HG03520 (cell line): ENCODE measurements at regions not wholly inside any gene's neighbourhood (a gene's known extent, or its start where the extent isn't known, plus 50 kb on each side); places are given as distances from the start of the nearest gene placed in this dataset.

Source experiments
- ATAC-seq: cut with Tn5 transposase; IDR thresholded peaks from one replicate; pipeline ENCODE4 v1.9.1; 2021; ENCODE audit warnings: mild to moderate bottlenecking, moderate library complexity; ENCODE audit not compliant: unreplicated experiment

DNA sequence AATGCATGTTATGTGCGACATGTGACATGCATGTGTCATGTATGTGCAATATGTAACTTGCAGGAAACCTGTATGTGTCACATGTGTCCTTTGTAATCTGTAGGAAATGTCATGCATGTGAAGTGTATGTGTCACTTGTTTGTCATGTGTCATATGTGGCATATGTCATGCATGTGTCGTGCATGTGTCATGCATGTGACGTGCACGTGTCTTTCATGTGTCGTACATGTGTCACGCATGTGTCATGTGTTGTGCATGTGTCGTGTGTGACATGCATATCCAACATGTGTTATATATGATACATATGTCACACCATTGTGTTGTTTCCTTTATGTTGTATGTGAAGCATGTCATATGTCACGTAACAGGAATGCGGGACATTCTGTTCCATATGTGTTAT lies 2153.2 kb upstream of the PIK3C3 start:
- ATAC-seq: no peak

DNA sequence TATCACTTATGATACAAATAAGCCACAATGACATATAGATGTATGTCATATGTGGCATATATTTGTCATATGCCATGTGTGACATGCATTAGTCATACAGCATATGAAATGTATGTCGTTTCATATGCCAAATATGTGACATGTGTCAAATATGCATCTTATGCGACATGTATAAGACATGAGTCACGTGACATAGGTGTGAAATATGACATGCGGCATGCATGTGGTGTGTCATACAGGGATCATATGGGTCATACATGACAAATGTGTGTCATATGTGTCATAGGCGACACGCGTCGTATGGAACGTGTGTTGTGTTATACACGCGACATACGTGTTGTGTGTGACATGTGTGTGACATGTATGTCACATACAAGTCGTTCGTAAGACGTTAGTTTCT lies 2154.0 kb upstream of the PIK3C3 start:
- no peak for ATAC-seq

DNA sequence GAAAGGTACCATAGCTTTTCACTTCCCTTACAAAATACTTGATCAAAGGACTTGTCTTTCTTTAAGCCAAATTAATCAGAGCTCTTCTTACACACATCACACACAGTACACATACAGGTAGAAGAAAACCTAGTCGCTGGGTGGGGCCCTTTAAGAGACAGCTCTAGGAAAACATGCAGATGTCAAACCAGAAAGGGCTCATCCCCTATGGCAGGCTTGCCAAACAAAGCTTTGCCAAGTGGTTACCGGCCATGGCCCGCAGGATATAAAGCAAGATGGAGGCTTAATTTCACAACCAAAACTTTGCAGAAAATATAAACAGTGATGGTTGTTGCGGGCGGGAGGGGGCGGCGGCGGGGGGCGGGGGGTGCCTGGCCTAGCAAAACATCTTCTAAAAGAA lies 2156.0 kb upstream of the PIK3C3 start:
- no peak for ATAC-seq

DNA sequence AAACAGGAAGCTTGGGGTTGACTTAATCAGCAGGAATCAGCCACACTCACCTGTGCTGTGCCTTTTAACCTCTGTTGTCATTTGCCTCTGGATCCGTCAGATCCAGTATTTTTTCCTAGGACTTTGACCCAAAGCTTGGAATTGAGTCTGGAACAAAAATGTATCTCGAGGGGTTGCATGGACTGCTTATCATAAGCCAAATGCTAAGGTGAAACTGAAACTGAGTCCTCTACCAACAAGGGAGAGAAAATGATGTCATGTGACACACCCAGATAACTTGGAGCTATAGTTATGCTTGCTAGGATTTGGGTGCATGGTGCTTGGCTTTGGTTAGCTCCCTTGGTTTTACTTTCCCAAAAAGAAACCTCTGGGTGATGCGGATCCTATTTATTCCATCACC lies 2158.6 kb upstream of the PIK3C3 start:
- ATAC-seq: no peak

DNA sequence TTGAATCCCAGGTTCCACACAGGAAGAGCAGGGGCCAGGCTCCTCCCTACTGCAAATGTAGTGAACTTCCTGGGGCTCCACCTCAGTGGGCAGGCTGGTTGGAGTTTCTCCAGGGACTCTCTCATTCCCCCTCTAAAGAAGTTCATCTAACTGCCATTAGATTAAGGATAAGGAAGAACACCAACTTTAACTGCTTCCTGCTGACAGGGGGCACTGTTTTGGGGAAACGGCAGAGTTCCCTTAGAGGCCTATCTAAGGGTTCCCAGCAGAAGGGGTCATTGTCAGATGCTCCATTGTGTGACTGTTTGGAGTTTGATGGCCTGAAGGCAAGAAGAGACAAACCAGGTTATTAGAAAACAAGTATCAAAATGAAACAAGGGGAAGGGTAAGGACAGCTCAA lies 2159.7 kb upstream of the PIK3C3 start:
- no peak for ATAC-seq

DNA sequence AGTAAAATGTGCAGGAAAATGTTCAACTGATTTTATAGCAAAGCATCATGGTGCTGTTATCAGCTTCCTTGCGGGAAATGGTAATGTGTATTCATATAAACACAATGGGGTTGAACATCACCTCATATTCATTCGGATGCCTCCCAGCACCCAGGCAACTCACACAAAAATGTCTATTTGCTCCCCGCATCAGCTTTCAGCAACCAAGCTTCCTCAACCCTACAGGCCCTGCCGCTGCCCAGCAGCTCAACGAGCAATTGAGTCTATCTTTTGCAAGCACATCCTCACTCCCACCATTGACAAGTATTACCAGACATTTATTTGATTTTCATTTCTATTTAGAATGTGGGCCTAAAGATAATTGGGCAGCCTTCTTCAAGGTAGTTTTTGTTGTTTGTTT lies 2161.4 kb upstream of the PIK3C3 start:
- ATAC-seq: no peak

DNA sequence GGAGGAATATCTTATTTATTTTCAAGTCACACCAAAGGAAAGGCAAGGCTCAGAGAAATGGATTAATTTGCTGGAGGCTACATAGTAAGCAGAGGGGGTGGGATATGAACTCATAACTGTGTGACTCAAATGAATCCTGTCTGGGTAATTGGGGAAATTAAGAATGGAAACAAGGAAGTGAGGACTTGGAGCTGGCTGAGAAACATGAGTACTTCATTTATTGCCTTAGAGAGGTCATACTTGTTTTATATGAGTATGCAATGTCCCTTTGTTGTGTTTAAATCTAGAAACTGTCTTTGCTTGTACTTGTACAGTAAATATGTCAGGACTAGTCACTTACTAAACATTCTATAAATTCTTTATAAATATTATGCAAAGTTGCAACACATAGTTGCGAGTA lies 2166.7 kb upstream of the PIK3C3 start:
- ATAC-seq: no peak

DNA sequence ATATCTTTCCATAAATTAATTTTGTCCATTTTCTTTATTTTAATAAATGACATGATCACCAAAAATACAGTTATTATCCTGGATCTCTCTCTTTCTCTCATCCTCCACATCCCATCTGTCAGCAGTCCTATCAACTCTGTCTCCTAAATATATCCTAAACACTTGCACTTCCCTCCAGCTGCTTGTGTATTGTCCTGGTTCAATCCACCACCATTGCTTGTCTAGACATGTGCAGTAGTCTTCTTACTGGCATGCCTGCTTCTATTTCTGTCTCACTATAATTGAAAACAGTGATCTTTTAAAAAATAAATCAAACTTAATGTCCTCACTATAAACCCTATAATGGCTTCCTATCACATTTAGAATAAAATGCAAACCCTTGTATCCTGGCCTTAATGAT lies 2168.6 kb upstream of the PIK3C3 start:
- ATAC-seq: no peak

DNA sequence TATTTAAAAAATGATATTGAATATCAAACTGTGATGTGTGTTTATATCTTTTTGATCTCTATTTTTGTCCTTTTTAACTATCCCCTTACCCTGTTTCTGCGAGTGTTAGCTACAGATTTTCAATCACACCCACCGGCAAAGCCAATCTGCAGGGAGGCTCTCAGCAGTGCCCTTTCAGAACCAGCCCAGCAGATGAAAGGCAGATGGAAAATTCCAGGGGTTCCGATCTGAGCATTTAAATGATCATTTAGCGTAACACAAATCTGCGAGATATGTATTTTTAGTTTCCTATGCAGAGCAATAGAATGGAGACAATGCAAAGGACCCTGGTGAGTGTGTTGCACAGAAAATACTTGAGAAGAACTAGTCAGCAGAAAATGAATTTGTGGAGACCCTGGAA lies 2170.5 kb upstream of the PIK3C3 start:
- no peak for ATAC-seq

DNA sequence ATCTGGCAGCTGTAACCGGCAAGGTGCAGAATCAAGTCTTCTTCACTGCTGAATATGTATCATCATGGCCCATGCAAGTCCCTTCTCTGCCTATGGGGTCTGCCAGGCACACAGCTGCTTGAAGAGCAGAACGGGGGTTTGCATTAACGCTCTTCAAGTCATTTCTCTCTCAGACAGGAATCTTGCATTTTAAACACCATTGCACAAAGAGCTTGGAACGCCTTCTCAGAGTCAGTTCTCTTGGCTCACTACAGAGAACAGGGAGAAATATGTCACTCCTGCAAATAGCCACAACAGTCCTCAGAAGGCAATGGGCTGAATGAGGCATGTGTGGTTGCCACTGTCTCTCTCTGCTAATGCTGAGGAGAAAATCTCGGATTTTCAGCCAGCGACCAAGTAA lies 2173.5 kb upstream of the PIK3C3 start:
- ATAC-seq: no peak

DNA sequence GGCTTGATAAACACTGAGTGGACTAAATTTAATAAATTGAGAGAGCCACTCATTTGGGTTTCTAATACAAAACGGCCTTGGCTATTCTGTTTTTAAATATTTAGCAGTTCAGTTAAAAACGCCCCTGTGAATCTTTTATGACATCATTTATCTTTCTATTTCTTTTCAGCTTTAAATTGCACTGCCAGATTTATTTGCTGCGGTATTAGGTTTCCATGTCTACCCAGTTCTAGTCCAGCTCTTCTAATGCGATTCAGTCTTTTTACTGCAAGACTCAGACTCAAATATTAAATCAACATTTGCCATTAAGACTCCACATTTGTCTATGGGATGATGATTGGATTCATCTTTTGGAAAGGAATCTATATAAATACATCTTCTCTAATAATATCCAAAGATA lies 2174.3 kb upstream of the PIK3C3 start:
- no peak for ATAC-seq

DNA sequence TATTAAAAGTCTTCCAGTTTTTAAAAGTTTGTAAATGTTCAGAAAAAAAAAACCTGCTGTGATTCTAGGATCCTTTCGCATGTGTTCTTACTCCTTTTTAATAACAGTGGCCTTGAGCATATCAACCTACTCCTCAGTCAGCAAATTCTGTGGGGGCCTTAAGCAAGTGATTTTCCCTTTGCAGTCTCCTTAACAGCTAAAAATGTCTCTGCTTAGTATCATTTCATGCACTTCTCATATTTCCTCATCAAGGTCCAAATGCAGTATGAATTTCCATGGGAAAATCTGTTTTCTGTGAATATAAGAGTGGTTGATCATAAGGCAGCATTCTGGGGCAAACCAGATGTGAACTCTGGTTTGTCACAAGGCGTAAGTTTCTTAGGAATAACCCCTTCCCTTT lies 2175.1 kb upstream of the PIK3C3 start:
- no peak for ATAC-seq

DNA sequence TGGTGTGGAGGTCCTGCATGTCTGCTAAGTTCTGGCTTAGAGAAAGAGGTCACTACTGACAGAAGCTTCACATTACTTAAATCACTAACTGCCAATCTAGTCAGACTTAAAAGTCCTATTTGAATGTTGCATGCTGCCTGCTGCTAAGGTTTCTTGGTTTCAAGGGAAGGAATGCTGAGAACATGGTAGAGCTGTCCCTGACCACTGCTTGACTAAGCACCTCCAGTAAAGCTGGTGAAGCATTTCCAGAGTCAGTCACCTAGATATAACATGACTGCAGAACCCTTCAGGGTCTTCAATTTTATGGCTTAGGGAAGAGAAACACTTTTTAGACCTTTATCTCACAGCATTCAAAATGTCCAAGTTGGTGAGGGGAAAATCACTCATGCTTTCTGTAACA lies 2178.3 kb upstream of the PIK3C3 start:
- no peak for ATAC-seq

DNA sequence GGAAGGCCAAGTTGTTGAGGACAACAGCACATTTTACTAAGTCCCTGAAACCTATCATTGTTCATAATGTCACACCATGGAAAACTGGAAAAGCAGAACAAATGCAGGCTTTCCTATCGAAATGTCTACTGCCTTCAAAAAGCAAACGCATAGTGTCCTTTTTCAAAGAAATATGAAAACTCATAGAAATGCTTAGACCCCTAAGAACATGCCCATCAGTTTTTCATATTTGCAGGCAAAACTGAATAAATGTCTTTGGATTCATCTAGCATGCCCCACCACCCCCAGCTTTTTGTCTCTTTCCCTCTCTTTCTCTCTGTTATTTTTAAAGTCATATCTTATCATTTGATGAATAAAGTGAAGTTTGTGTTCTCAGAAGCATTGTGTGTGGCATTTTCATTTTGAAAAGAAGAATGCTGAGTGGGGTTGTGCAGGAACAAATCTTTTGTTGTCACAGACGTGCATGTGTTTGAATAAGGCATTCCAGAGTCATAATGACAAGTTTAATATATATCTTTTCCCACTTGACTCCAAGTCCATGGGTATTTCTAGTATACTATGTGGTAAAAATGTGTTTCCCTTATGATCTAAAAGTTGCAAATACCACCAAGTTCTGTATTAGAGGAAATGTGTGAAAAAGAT lies 2180.0 kb upstream of the PIK3C3 start:
- no peak for ATAC-seq

DNA sequence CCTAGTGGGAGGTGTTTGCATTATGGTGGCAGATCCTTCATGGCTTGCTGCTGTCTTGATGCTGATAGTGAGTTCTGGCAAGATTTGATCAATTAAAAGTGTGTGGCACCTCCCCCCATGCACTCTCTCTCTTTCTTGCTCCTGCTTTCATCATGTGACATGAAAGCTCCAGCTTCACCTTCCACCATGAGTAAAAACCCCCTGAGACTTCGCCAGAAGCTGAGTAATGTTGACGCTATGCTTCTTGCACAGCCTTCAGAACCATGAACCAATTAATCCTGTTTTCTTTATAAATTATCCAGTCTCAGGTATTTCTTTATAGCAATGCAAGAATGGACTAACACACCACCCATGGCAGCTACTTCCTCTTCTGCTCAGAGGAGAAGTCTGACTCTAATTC lies 2181.4 kb upstream of the PIK3C3 start:
- no peak for ATAC-seq

DNA sequence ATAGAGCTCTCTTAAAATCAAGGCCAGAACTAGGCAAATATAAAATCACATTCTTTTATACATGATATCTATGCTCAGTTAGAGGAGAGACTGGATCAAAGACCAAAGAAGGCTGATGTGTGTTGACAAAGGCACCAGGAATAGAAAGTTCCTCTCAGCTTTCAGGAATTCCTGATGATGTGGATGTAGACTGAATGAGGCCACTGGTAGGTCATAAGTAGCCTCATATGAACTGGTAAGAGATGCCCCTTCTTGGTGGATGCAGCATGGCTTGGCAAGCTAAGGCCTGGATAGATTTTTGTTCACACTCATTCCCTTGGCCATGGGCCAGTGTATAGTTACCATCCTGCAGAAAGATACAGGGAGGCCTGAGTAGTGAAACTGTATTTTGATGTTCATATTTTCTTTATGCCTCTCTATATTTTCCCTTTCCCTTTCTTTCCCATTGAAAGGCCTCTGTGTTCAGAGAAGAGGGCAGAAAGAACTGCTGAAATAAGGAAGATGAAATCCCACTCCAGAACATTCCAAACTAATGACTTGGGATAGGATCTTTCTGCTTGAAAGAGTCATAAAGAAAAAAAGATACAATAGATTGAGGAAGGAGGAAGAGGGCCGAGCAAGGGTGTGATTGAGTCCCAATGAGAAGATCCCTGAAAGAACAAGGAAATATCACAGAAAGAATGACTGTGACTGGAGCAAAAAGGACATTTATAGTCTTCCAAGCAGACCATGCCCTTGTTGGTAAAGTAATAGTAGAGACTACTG lies 2182.7 kb upstream of the PIK3C3 start:
- ATAC-seq: no peak

DNA sequence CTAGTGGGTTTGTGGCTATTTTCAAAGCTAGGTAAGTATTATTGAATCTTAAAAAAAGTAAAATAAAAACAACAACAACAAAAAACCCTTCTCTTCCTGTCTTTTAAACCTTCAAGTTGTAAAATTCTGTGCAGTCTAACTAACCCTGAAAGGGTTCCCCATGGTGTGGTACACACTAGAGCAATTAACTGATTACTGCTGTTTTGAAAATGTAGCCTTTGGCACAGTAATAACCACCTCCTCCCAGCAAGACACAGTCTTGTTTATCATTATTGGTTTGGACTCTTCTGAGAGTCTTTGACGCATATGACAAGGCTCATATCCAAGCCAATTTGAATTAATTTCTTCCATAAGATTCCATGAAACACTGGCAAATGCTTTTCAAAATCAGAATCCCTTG lies 2184.6 kb upstream of the PIK3C3 start:
- ATAC-seq: no peak

DNA sequence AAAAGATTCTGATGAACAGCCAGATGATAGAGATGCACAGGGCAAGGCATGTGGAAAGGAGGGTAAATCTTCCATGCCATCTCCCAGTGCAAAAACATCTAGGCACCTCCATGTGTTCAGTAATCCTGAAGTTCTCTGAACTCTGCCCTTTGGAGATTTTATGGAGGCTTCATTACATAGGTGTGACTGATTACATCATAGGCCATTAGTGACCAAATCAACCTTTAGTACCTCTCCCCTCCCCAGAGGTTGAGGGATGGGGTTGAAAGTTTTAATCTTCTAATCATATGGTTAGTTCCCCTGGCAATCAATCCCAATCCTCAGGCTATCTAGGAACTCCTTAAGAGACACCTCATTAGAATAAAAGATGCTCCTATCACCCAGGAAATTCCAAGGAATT lies 2190.2 kb upstream of the PIK3C3 start:
- ATAC-seq: no peak

DNA sequence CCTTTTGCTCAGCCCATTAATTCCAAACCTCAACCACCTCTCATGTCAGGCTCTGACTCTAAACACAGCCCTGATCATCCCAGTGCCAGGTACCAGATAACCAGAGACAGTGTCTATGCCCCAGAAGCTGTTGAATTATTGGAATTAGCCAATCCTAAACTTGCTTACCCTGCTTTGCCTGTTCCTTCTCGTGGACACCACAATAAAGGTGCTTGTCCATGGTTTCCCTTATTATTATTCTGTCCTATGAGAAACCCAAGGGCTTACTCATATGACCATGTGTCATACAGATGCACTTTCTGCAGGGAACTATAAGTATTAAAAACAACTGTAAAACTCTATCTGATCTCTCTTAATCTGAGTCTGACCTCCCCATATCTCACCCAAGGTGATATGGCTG lies 2193.8 kb upstream of the PIK3C3 start:
- ATAC-seq: no peak

DNA sequence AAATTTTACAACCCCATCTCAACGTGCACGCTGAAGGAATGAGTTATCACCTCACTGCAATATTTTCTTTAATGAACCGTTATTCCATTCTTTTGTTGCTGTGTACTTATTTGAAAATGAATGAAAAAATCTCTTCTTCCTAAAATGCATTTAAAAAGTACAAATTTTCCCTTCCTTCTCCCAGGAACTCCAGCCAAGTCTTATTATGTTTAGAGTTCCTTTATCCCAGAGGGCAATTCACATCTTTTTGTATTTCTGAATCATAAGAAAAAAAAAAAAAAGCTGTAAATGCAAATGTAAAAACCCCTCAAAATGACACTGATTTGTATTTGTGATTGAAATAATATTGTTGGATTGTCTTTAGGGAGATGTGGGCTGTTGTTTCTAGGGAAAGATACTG lies 2194.3 kb upstream of the CELF4 start:
- no peak for ATAC-seq

DNA sequence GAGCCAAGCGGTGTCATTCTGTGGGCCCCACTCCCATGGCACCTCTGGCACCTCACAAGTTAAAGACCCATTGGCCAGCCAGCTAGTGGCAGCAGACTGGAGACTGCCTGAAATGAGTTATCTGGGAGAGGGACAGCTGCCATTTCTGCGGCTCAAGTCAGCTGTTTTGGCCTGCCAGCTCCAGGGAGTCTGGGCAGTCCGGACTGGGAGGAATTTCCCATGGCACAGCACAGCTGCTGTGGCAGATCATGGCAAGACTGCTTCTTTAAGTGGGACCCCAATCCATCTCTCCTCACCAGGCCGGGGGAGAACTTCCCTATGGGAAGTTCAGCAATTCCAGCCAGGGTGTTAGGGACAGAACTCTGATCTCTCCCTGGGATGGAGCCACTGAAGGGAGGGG lies 2187.6 kb upstream of the CELF4 start:
- ATAC-seq: no peak

DNA sequence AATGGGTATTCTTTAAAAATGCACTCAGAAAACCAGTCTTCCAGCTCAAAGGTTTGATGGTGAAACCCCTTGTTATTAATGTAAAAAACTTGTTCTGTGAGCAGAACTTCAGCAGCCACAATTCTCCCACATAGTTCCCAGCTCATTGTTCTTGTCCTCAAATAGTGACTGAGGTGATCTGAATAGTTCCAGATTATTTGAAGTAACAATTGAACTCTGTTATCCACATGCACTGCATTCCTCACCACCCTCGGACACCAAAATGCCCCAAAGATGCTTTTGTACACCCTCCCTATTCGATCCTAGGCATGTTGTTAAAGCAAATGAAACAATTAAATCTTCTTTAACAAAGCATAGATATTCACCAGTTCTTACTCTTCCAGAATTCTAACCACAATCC lies 2186.8 kb upstream of the CELF4 start:
- ATAC-seq: no peak

DNA sequence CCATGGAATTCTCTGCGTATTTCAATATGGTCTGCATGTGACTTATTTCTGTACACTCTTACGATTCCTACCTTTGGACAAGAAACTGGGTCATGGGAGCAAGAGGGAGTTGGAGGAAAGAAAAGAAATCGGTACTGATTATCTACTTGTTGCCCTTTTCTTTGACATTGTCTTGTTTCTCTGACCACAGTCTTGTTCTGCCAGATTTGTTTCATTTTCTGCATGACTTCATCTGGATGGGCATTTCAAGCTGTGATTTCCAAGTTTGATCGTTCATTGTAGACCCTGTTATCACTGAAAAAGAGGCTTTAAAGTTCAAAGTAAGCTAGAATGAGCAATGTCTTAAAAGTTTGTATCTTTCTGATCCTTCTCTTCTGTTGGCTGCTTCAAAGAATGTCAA lies 2186.3 kb upstream of the CELF4 start:
- ATAC-seq: no peak
